Smooth muscle cell (in vitro differentiated cells): ENCODE measurements at regions not wholly inside any gene's neighbourhood (a gene's known extent, or its start where the extent isn't known, plus 50 kb on each side); places are given as distances from the start of the nearest gene placed in this dataset.

Experiments
- DNase-seq: peaks from one replicate; lab custom pipeline; 2025; ENCODE audit not compliant: unreplicated experiment; lab: John Stamatoyannopoulos, UW
- H2AFZ ChIP-seq: fragments of 200-600 bp; sonication (generic); 2 replicates; pipeline ENCODE4 v1.6.0; 2016; ENCODE audit warnings: antibody characterized with exemption, low read depth, mild to moderate bottlenecking
- H3F3A ChIP-seq: fragments of 200-600 bp; sonication (generic); 2 replicates; pipeline ENCODE4 v1.6.0; 2017; ENCODE audit warnings: antibody characterized with exemption, low read depth
- H3K27ac ChIP-seq: fragments of 200-600 bp; sonication (generic); 2 replicates; pipeline ENCODE4 v1.5.1; 2016; ENCODE audit warnings: low read depth, mild to moderate bottlenecking
- H3K27me3 ChIP-seq: fragments of 200-600 bp; sonication (generic); 2 replicates; pipeline ENCODE4 v1.6.1; 2016; ENCODE audit warnings: low read depth, mild to moderate bottlenecking
- H3K36me3 ChIP-seq: fragments of 200-600 bp; sonication (generic); 2 replicates; pipeline ENCODE4 v1.5.1; 2016; ENCODE audit warnings: low read depth
- H3K4me1 ChIP-seq: fragments of 200-600 bp; sonication (generic); 2 replicates; pipeline ENCODE4 v1.5.1; 2016; ENCODE audit warnings: low read depth
- H3K4me2 ChIP-seq: fragments of 200-600 bp; sonication (generic); 2 replicates; pipeline ENCODE4 v1.6.0; 2016; ENCODE audit warnings: mild to moderate bottlenecking
- H3K4me3 ChIP-seq: fragments of 200-600 bp; sonication (generic); 2 replicates; pipeline ENCODE4 v1.5.1; 2016; ENCODE audit warnings: mild to moderate bottlenecking
- H3K79me2 ChIP-seq: fragments of 200-600 bp; sonication (generic); 2 replicates; pipeline ENCODE4 v1.6.0; 2016; ENCODE audit warnings: low read depth, mild to moderate bottlenecking
- H3K9ac ChIP-seq: fragments of 200-600 bp; sonication (generic); 2 replicates; pipeline ENCODE4 v1.6.0; 2016; ENCODE audit warnings: low read depth
- H3K9me3 ChIP-seq: fragments of 200-600 bp; sonication (generic); replicated peaks from 2 replicates; pipeline ENCODE4 v1.5.1; 2016; ENCODE audit warnings: low read depth
- H4K20me1 ChIP-seq: fragments of 200-600 bp; sonication (generic); 2 replicates; pipeline ENCODE4 v1.6.0; 2016; ENCODE audit warnings: low read depth
- whole genome bisulfite sequencing: methylation state at CpG from one replicate; pipeline ENCODE4 v1.1.7; 2016; ENCODE audit warnings: low lambda C conversion rate; 5-methylcytosine and 5-hydroxymethylcytosine counted together
- TF ChIP-seq, protein P1 (sequence below): fragments of 200-600 bp; sonication (generic); IDR thresholded peaks from 2 replicates; pipeline ENCODE4 v1.5.1; 2017; ENCODE audit warnings: borderline replicate concordance, mild to moderate bottlenecking, antibody characterized with exemption; ENCODE audit not compliant: insufficient read depth, poor library complexity, severe bottlenecking

DNA sequence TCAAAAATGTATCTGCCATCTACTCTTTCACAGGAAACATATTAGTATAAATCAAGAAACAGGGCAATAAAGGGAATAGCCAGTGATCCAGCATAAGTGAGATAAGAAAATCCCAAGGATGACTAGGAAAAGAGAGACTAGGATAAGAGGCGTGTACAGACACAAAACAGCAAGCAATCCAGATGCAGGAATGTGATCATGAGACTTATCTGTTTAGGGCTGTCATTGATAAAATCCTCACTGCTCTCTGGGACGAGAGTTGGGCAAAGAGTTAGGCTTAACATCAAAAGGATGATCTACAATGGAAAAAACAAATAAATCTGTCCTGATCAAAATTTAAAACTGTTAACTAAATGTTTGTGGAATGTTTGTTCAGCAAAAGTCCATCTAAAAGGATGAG, 1156.8 kb upstream of the C9orf72 start:
- Histone ChIP-seq H2AFZ (peak overlapping the region; percentile 64), H3K27me3 (no peaks in the 10 kb centered on the region), H3K9me3 (no peaks in the 10 kb centered on the region), H3K4me2 (peak overlapping the region; percentile 70), H3K4me1 (peaks cover 8% of the 10 kb centered on the region), H3K36me3 (no peaks in the 10 kb centered on the region), H3K79me2 (peaks cover 9% of the 10 kb centered on the region), H4K20me1 (no peaks in the 10 kb centered on the region), H3K4me3 (no peak overlapping the region), H3F3A (no peaks in the 10 kb centered on the region), H3K27ac (peak overlapping the region; percentile 47), H3K9ac (no peak overlapping the region)
- WGBS = 12% methylated on average over 2 of the region's 2 CpGs
- DNase-seq = no peak
- TF ChIP-seq, protein P1, sequence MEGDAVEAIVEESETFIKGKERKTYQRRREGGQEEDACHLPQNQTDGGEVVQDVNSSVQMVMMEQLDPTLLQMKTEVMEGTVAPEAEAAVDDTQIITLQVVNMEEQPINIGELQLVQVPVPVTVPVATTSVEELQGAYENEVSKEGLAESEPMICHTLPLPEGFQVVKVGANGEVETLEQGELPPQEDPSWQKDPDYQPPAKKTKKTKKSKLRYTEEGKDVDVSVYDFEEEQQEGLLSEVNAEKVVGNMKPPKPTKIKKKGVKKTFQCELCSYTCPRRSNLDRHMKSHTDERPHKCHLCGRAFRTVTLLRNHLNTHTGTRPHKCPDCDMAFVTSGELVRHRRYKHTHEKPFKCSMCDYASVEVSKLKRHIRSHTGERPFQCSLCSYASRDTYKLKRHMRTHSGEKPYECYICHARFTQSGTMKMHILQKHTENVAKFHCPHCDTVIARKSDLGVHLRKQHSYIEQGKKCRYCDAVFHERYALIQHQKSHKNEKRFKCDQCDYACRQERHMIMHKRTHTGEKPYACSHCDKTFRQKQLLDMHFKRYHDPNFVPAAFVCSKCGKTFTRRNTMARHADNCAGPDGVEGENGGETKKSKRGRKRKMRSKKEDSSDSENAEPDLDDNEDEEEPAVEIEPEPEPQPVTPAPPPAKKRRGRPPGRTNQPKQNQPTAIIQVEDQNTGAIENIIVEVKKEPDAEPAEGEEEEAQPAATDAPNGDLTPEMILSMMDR = no peak

DNA sequence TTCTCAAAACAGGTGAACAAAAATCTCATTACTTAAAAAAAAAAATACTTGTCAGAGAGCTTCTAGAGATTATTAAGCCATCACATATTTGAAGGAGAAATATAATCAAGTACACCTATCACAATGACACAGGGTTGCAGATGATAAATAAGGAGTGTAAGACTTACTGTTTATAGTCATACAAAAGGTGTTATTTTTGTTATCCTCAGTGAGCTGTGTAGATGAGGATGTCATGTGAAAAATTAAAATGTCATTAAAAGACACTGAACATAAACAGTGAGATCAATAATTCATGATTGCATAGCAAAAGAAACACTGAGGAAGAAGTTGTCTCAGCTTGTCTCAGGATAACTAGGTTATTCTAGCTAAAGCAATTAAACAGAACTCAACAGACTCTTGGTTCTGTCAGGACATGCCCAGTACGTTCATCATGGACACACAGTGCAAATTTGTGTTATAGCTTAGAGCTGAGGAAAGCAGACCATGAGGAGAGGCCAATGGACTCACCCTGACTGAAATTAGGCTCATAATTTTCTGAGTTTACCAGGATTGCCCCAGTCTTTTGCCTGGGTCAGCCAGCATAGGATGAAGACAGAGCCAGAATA, 1162.6 kb upstream of the C9orf72 start:
- WGBS = 65% methylated on average over 1 of the region's 1 CpG
- Histone ChIP-seq H3K27me3 (no peaks in the 10 kb centered on the region), H3K4me1 (no peaks in the 10 kb centered on the region), H3K36me3 (no peaks in the 10 kb centered on the region), H2AFZ (peak overlapping the region; percentile 45), H3K9me3 (no peaks in the 10 kb centered on the region), H3K27ac (peak overlapping the region; percentile 20), H4K20me1 (no peaks in the 10 kb centered on the region), H3K9ac (no peak overlapping the region), H3K4me2 (no peak overlapping the region), H3K4me3 (no peak overlapping the region), H3F3A (peaks cover 11% of the 10 kb centered on the region), H3K79me2 (peaks cover 19% of the 10 kb centered on the region)
- TF ChIP-seq, protein P1 = no peak
- DNase-seq = no peak

DNA sequence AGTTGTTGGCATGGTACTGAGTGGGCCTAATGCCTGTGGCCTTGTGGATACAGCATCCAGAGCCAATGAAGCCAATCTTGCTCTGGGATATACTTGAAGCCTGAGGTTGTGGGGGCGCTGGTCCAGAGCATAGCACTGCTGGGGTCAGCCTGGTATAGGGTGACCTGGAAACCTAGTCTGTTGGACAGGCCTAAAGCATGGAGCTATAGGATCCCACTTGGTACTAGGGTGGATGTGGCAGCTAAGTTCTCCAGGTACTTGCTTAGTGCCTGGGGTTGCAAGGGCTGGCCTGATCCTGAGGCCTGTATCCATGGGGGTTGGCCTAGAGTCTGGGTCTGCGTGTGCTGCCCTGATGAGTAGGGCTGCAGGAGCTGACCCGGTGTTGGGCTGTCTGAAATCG, 1168.2 kb upstream of the C9orf72 start:
- H3K4me2 ChIP-seq = no peak overlapping the region
- no peak overlapping the region for H3K9ac ChIP-seq
- H3F3A ChIP-seq = peaks cover 6% of the 10 kb centered on the region
- no peaks in the 10 kb centered on the region for H3K9me3 ChIP-seq
- H3K27ac ChIP-seq = no peak overlapping the region
- WGBS = 96% methylated on average over 4 of the region's 4 CpGs
- TF ChIP-seq, protein P1 = no peak
- no peaks in the 10 kb centered on the region for H3K36me3 ChIP-seq
- no peak overlapping the region for H2AFZ ChIP-seq
- H3K79me2 ChIP-seq = peaks cover 11% of the 10 kb centered on the region
- no peak for DNase-seq
- no peaks in the 10 kb centered on the region for H4K20me1 ChIP-seq
- no peaks in the 10 kb centered on the region for H3K4me1 ChIP-seq
- H3K4me3 ChIP-seq = no peak overlapping the region
- no peaks in the 10 kb centered on the region for H3K27me3 ChIP-seq

DNA sequence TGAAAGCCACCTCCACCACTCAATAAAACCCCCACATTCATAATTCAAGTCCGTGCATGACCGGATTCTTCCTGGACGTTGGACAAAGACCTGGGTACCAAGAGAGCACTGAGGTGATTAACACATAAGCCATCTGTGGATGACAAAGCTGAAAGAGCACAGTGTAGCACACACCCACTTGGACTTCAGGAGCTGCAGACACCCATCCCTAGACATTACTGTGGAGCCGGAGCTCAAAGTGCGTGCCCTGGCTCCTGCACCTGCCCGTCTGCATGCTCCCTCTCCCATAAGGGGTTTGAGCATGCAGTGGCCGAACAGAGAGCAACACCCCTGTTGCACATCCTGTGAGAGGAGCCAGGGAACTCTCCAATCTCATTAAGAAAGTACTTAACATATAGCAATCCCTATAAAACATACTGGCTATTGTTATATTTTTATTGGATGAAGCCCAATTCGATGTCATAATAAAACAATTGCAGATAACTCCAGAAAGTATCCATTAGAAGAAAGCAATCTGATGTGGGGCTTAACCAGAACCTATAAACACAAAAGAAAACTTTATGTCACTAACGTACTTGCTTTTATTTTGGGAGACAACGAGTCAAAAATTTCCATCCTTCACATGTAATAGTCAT, 1174.2 kb upstream of the C9orf72 start:
- H3F3A ChIP-seq = no peaks in the 10 kb centered on the region
- H3K4me2 ChIP-seq = no peak overlapping the region
- no peaks in the 10 kb centered on the region for H3K36me3 ChIP-seq
- H3K27ac ChIP-seq = no peak overlapping the region
- H3K4me1 ChIP-seq = peaks cover 5% of the 10 kb centered on the region
- TF ChIP-seq, protein P1 = no peak
- no peaks in the 10 kb centered on the region for H4K20me1 ChIP-seq
- no peaks in the 10 kb centered on the region for H3K27me3 ChIP-seq
- H3K9me3 ChIP-seq = no peaks in the 10 kb centered on the region
- no peak overlapping the region for H3K4me3 ChIP-seq
- DNase-seq = no peak
- 92% methylated on average over 10 of the region's 10 CpGs for WGBS
- H3K9ac ChIP-seq = no peak overlapping the region
- H2AFZ ChIP-seq = no peak overlapping the region
- H3K79me2 ChIP-seq = peaks cover 3% of the 10 kb centered on the region
